HPDE6-E6E7 (cell line): ENCODE measurements at regions not wholly inside any gene's neighbourhood (a gene's known extent, or its start where the extent isn't known, plus 50 kb on each side); places are given as distances from the start of the nearest gene placed in this dataset.

Source experiments
- DNase-seq: peaks from one replicate; pipeline ENCODE4 v3.0.0; 2011; ENCODE audit warnings: missing footprints; ENCODE audit errors: extremely low spot score

- no peak for DNase-seq
Observed at GRCh38 chr2:55102056-55102812, 52.0 kb upstream of the RTN4 start.

- DNase-seq: no peak
Observed at GRCh38 chr2:55101466-55101865, 51.2 kb upstream of the RTN4 start.

- DNase-seq: no peak
Observed at GRCh38 chr2:55099878-55100820, 49.9 kb upstream of the RTN4 start.
